ENCODE measurements at regions not wholly inside any gene's neighbourhood (a gene's known extent, or its start where the extent isn't known, plus 50 kb on each side); places are given as distances from the start of the nearest gene placed in this dataset.

DNA sequence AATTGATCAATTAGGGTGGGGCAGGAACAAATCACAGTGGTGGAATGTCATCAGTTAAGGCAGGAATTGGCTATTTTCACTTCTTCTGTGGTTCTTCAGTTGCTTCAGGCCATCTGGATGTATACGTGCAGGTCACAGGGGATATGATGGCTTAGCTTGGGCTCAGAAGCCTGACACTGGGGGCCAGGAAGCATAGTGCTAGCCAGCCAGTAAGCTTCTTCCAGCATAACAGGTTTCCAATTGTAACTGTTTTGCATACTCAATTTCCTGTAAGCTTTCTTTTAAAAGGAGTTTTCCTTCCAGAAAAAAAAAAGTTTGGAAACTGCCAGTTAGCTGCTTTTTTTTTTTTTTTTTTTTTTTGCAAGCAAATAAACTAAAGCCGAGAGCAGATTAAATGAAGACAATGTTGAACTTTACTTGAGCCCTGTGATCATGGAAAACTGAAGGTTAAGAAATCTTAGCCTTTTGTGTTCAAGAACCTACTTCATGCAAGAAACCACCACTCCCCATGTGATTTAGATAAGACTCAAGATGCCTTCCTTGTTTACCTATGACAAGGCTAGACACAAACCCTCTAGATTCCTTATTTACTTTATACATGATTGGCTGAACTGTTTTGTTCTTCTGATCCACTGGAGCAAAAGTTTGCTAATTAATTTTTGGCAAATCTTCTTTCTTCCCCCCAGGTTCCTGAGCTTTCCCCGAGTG is 126.9 kb upstream of the LINC00305 start:
- 7% methylated on average over 3 of the region's 3 CpGs for WGBS (ENCODE audit: missing lambda C conversion rate)
- POLR2A ChIA-PET = no interaction called here
- CTCF ChIA-PET = interaction anchor here (0.6 kb wide), 1 partner anchor 11 kb away, joined by 4 read pairs; no protein-coding TSS in a partner anchor
- TF ChIP-seq MAZ (IDR thresholded peaks at IDR 0.05; ENCODE audit: borderline replicate concordance, low read depth, low read length) = no peak
- no peak for TF ChIP-seq FOSL2 (IDR thresholded peaks at IDR 0.05)
- no peak for TF ChIP-seq FOSL2 (CRISPR knock-in tag; IDR thresholded peaks at IDR 0.05)
- no peak for TF ChIP-seq ZNF302 (CRISPR knock-in tag; IDR thresholded peaks at IDR 0.05)
- TF ChIP-seq, protein P1, sequence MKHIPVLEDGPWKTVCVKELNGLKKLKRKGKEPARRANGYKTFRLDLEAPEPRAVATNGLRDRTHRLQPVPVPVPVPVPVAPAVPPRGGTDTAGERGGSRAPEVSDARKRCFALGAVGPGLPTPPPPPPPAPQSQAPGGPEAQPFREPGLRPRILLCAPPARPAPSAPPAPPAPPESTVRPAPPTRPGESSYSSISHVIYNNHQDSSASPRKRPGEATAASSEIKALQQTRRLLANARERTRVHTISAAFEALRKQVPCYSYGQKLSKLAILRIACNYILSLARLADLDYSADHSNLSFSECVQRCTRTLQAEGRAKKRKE (CRISPR knock-in tag; IDR thresholded peaks at IDR 0.05; ENCODE audit: low read depth) = no peak
- TF ChIP-seq, protein P2, sequence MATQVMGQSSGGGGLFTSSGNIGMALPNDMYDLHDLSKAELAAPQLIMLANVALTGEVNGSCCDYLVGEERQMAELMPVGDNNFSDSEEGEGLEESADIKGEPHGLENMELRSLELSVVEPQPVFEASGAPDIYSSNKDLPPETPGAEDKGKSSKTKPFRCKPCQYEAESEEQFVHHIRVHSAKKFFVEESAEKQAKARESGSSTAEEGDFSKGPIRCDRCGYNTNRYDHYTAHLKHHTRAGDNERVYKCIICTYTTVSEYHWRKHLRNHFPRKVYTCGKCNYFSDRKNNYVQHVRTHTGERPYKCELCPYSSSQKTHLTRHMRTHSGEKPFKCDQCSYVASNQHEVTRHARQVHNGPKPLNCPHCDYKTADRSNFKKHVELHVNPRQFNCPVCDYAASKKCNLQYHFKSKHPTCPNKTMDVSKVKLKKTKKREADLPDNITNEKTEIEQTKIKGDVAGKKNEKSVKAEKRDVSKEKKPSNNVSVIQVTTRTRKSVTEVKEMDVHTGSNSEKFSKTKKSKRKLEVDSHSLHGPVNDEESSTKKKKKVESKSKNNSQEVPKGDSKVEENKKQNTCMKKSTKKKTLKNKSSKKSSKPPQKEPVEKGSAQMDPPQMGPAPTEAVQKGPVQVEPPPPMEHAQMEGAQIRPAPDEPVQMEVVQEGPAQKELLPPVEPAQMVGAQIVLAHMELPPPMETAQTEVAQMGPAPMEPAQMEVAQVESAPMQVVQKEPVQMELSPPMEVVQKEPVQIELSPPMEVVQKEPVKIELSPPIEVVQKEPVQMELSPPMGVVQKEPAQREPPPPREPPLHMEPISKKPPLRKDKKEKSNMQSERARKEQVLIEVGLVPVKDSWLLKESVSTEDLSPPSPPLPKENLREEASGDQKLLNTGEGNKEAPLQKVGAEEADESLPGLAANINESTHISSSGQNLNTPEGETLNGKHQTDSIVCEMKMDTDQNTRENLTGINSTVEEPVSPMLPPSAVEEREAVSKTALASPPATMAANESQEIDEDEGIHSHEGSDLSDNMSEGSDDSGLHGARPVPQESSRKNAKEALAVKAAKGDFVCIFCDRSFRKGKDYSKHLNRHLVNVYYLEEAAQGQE (IDR thresholded peaks at IDR 0.05) = no peak
- TF ChIP-seq, protein P3, sequence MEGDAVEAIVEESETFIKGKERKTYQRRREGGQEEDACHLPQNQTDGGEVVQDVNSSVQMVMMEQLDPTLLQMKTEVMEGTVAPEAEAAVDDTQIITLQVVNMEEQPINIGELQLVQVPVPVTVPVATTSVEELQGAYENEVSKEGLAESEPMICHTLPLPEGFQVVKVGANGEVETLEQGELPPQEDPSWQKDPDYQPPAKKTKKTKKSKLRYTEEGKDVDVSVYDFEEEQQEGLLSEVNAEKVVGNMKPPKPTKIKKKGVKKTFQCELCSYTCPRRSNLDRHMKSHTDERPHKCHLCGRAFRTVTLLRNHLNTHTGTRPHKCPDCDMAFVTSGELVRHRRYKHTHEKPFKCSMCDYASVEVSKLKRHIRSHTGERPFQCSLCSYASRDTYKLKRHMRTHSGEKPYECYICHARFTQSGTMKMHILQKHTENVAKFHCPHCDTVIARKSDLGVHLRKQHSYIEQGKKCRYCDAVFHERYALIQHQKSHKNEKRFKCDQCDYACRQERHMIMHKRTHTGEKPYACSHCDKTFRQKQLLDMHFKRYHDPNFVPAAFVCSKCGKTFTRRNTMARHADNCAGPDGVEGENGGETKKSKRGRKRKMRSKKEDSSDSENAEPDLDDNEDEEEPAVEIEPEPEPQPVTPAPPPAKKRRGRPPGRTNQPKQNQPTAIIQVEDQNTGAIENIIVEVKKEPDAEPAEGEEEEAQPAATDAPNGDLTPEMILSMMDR (IDR thresholded peaks at IDR 0.05) = no peak
- no peak for TF ChIP-seq EP300 (IDR thresholded peaks at IDR 0.05)
- no peak for TF ChIP-seq MAFK (IDR thresholded peaks at IDR 0.05; ENCODE audit: partially characterized antibody)
- TF ChIP-seq HOXB5 (CRISPR knock-in tag; IDR thresholded peaks at IDR 0.05) = no peak
- TF ChIP-seq POLR2AphosphoS2 (conservative IDR thresholded peaks at IDR 0.05; ENCODE audit: low read length) = no peak
- TF ChIP-seq JUNB (IDR thresholded peaks at IDR 0.05) = no peak
- no peak for TF ChIP-seq TP53 (CRISPR knock-in tag; IDR thresholded peaks at IDR 0.05)
- TF ChIP-seq HEYL (CRISPR knock-in tag; IDR thresholded peaks at IDR 0.05) = no peak
- TF ChIP-seq, protein P4, sequence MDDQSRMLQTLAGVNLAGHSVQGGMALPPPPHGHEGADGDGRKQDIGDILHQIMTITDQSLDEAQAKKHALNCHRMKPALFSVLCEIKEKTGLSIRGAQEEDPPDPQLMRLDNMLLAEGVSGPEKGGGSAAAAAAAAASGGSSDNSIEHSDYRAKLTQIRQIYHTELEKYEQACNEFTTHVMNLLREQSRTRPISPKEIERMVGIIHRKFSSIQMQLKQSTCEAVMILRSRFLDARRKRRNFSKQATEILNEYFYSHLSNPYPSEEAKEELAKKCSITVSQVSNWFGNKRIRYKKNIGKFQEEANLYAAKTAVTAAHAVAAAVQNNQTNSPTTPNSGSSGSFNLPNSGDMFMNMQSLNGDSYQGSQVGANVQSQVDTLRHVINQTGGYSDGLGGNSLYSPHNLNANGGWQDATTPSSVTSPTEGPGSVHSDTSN (IDR thresholded peaks at IDR 0.05) = no peak
- TF ChIP-seq NR3C1 (IDR thresholded peaks at IDR 0.05) = no peak
- no peak for TF ChIP-seq CEBPB (IDR thresholded peaks at IDR 0.05)
- TF ChIP-seq HOXA7 (CRISPR knock-in tag; IDR thresholded peaks at IDR 0.05) = no peak
- TF ChIP-seq, protein P5, sequence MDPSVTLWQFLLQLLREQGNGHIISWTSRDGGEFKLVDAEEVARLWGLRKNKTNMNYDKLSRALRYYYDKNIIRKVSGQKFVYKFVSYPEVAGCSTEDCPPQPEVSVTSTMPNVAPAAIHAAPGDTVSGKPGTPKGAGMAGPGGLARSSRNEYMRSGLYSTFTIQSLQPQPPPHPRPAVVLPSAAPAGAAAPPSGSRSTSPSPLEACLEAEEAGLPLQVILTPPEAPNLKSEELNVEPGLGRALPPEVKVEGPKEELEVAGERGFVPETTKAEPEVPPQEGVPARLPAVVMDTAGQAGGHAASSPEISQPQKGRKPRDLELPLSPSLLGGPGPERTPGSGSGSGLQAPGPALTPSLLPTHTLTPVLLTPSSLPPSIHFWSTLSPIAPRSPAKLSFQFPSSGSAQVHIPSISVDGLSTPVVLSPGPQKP (IDR thresholded peaks at IDR 0.05; ENCODE audit: low read depth, low read length) = no peak
- no peaks in the 10 kb centered on the region for H3K4me1 ChIP-seq
- H3K27ac ChIP-seq = no peak overlapping the region
- DNase-seq (ENCODE audit: low read depth in 1 of 2, low spot score in 1 of 2) = no peak
- no peak overlapping the region for H3K4me2 ChIP-seq
- no peak overlapping the region for H3K4me3 ChIP-seq
- no peak for FAIRE-seq
- no peak for ATAC-seq
- no peaks in the 10 kb centered on the region for H3K9me3 ChIP-seq
